HG02884 (cell line): ENCODE measurements at regions not wholly inside any gene's neighbourhood (a gene's known extent, or its start where the extent isn't known, plus 50 kb on each side); places are given as distances from the start of the nearest gene placed in this dataset.
"Not testable (repeated sequence)": the region's sequence is repeated elsewhere in the genome, so short reads cannot be mapped to it uniquely, and the experiment has no call there.

Experiments
- ATAC-seq: cut with Tn5 transposase; IDR thresholded peaks from one replicate; pipeline ENCODE4 v1.9.1; 2021; ENCODE audit warnings: mild to moderate bottlenecking, moderate library complexity; ENCODE audit not compliant: unreplicated experiment

GRCh38 chrY:17511984-17512383, 368.0 kb downstream of the CDY2B start:
- ATAC-seq: not testable (repeated sequence)

- not testable (repeated sequence) for ATAC-seq
These were observed 368.5 kb downstream of the CDY2B start for GRCh38 chrY:17511476-17511875.

GRCh38 chrY:17505834-17506233, 374.2 kb downstream of the CDY2B start:
- ATAC-seq: not testable (repeated sequence)

- ATAC-seq: not testable (repeated sequence)
These were observed 395.3 kb downstream of the CDY2B start for GRCh38 chrY:17484763-17485162.

GRCh38 chrY:17484157-17484556, 395.9 kb downstream of the CDY2B start:
- peak; percentile 63 for ATAC-seq

GRCh38 chrY:17481389-17482022, 398.5 kb downstream of the CDY2B start:
- peak; percentile 67 for ATAC-seq

GRCh38 chrY:17472068-17472467, 408.0 kb downstream of the CDY2B start:
- not testable (repeated sequence) for ATAC-seq

GRCh38 chrY:17459753-17460152, 420.3 kb downstream of the CDY2B start:
- ATAC-seq: peak; percentile 97

- ATAC-seq: no peak
These were observed 449.4 kb downstream of the CDY2B start for GRCh38 chrY:17430570-17431166.

GRCh38 chrY:17398336-17399072, 481.5 kb downstream of the CDY2B start:
- ATAC-seq: no peak

GRCh38 chrY:17397659-17398058, 482.4 kb downstream of the CDY2B start:
- ATAC-seq: no peak

- ATAC-seq: no peak
These were observed 498.5 kb downstream of the CDY2B start for GRCh38 chrY:17381431-17382070.

- ATAC-seq: no peak
These were observed 501.7 kb downstream of the CDY2B start for GRCh38 chrY:17378326-17378725.

GRCh38 chrY:17368413-17368812, 511.6 kb downstream of the CDY2B start:
- no peak for ATAC-seq

- no peak for ATAC-seq
These were observed 513.6 kb downstream of the CDY2B start for GRCh38 chrY:17366400-17366799.

- ATAC-seq: no peak
These were observed 541.0 kb downstream of the CDY2B start for GRCh38 chrY:17339028-17339427.

- no peak for ATAC-seq
These were observed 549.3 kb downstream of the CDY2B start for GRCh38 chrY:17330733-17331132.

GRCh38 chrY:17319916-17320315, 560.1 kb downstream of the CDY2B start:
- no peak for ATAC-seq

GRCh38 chrY:17318631-17319030, 561.4 kb downstream of the CDY2B start:
- ATAC-seq: no peak

GRCh38 chrY:17277056-17277455, 603.0 kb downstream of the CDY2B start:
- no peak for ATAC-seq

- ATAC-seq: no peak
These were observed 620.5 kb downstream of the CDY2B start for GRCh38 chrY:17259497-17259896.

- ATAC-seq: no peak
These were observed 641.6 kb downstream of the CDY2B start for GRCh38 chrY:17238406-17238805.
